Endodermal cell (in vitro differentiated cells): ENCODE measurements at regions not wholly inside any gene's neighbourhood (a gene's known extent, or its start where the extent isn't known, plus 50 kb on each side); places are given as distances from the start of the nearest gene placed in this dataset.

ENCODE experiments used
- DNase-seq: peaks from one replicate; pipeline ENCODE4 v3.0.0-alpha.2; 2017
- H3K27ac ChIP-seq: 2 replicates; pipeline ENCODE4 v1.5.1; 2013; ENCODE audit warnings: mild to moderate bottlenecking, low read depth, low read length, moderate library complexity
- H3K27me3 ChIP-seq: 2 replicates; pipeline ENCODE4 v1.6.1; 2013; ENCODE audit warnings: mild to moderate bottlenecking, low read length, moderate library complexity; ENCODE audit not compliant: insufficient read depth, control insufficient read depth, poor library complexity, severe bottlenecking
- H3K36me3 ChIP-seq: 2 replicates; pipeline ENCODE4 v1.7.0; 2013; ENCODE audit warnings: mild to moderate bottlenecking, low read length, moderate library complexity; ENCODE audit not compliant: control insufficient read depth, insufficient read depth
- H3K4me1 ChIP-seq: one replicate; pipeline ENCODE4 v1.7.0; 2013; ENCODE audit warnings: low read length; ENCODE audit not compliant: control insufficient read depth, insufficient read depth
- H3K4me3 ChIP-seq: 2 replicates; pipeline ENCODE4 v1.5.1; 2013; ENCODE audit warnings: mild to moderate bottlenecking, low read length, moderate library complexity
- H3K9ac ChIP-seq: 2 replicates; pipeline ENCODE4 v1.6.1; 2013; ENCODE audit warnings: mild to moderate bottlenecking, low read length, moderate library complexity; ENCODE audit not compliant: poor library complexity, severe bottlenecking; ENCODE audit errors: extremely low read depth
- H3K9me3 ChIP-seq: 2 replicates; pipeline ENCODE4 v1.6.1; 2013; ENCODE audit warnings: mild to moderate bottlenecking, low read length, moderate library complexity; ENCODE audit not compliant: control insufficient read depth
- H3K27ac Mint-ChIP-seq: 2 replicates; pipeline ENCODE4 v1.8.0; 2020; ENCODE audit warnings: mixed read lengths
- H3K27me3 Mint-ChIP-seq: 2 replicates; pipeline ENCODE4 v1.8.0; 2021; ENCODE audit warnings: mild to moderate bottlenecking, mixed read lengths; ENCODE audit not compliant: insufficient read depth
- H3K36me3 Mint-ChIP-seq: 2 replicates; pipeline ENCODE4 v1.8.0; 2020; ENCODE audit warnings: low read depth, mixed read lengths
- H3K4me1 Mint-ChIP-seq: 2 replicates; pipeline ENCODE4 v1.8.0; 2020; ENCODE audit warnings: mixed read lengths
- H3K4me3 Mint-ChIP-seq: 2 replicates; pipeline ENCODE4 v1.8.0; 2020; ENCODE audit warnings: mild to moderate bottlenecking, moderate library complexity, mixed read lengths
- H3K9me3 Mint-ChIP-seq: 2 replicates; pipeline ENCODE4 v1.8.0; 2020; ENCODE audit warnings: mild to moderate bottlenecking, mixed read lengths
- WGBS, 2 experiments: methylation state at CpG; one replicate each; pipeline versions ENCODE4 v1.1.5 to v1.1.7; 2013; ENCODE audit warnings: missing lambda C conversion rate in 2 of 2, mixed read lengths in 1 of 2; ENCODE audit not compliant: insufficient coverage in 1 of 2, insufficient read length in 1 of 2; 5-methylcytosine and 5-hydroxymethylcytosine counted together
- TF ChIP-seq, protein P1 (sequence below): fragments of 200-600 bp; sonication (generic); conservative IDR thresholded peaks from 2 replicates; pipeline ENCODE4 v1.5.0; 2021; ENCODE audit warnings: antibody characterized with exemption, mild to moderate bottlenecking

DNA sequence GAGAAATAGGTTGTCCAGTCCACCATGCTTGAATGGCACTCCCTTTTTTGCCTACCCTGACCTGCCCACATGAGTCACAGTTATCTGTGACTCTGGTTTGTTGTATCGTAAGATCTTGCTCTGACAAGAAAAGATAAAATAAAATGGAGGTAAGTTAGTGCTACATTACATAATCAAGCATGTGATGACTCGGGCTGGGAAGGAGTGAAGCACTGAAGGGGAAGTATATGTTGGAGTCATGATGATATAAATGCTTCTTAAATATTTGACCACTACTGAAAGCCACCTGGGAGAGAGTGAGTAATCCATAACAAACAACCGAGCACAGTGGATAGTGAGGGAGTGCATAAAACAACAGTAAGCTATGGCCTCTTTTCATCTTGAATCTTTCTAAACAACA is 124.4 kb downstream of the SHOX2 start:
- Mint-ChIP-seq H3K4me1 (no peaks in the 10 kb centered on the region), H3K9me3 (no peaks in the 10 kb centered on the region), H3K36me3 (no peaks in the 10 kb centered on the region), H3K4me3 (no peak overlapping the region), H3K27me3 (no peaks in the 10 kb centered on the region), H3K27ac (no peak overlapping the region)
- H3K4me3 ChIP-seq = no peak overlapping the region
- DNase-seq = no peak
- no peak overlapping the region for H3K27ac ChIP-seq
- no peaks in the 10 kb centered on the region for H3K36me3 ChIP-seq
- no peak overlapping the region for H3K9ac ChIP-seq
- TF ChIP-seq, protein P1, sequence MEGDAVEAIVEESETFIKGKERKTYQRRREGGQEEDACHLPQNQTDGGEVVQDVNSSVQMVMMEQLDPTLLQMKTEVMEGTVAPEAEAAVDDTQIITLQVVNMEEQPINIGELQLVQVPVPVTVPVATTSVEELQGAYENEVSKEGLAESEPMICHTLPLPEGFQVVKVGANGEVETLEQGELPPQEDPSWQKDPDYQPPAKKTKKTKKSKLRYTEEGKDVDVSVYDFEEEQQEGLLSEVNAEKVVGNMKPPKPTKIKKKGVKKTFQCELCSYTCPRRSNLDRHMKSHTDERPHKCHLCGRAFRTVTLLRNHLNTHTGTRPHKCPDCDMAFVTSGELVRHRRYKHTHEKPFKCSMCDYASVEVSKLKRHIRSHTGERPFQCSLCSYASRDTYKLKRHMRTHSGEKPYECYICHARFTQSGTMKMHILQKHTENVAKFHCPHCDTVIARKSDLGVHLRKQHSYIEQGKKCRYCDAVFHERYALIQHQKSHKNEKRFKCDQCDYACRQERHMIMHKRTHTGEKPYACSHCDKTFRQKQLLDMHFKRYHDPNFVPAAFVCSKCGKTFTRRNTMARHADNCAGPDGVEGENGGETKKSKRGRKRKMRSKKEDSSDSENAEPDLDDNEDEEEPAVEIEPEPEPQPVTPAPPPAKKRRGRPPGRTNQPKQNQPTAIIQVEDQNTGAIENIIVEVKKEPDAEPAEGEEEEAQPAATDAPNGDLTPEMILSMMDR = no peak
- peaks cover 4% of the 10 kb centered on the region for H3K4me1 ChIP-seq
- WGBS, 2 experiments = 85 to 86% methylated on average over 2 to 3 of the region's 3 CpGs
- H3K27me3 ChIP-seq = no peaks in the 10 kb centered on the region
- no peaks in the 10 kb centered on the region for H3K9me3 ChIP-seq

DNA sequence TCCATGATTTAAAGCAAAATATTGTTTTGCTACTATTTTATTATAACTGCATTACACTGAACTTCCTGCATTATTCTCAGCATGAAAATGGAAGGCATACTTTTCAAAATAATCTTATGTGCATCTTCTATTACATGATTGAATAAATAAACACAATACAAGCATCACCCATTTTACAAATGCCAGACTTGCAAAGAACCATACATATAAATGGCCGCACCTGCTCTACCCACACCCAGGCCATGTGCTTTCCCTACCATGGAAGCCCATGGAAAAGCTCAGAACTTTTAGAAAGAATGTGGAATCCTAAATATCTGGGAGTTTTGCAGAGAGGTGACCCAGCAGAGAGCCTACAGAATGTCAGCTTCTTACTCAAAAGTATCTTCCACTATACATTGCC is 127.2 kb downstream of the SHOX2 start:
- H3K9me3 ChIP-seq = no peaks in the 10 kb centered on the region
- no peaks in the 10 kb centered on the region for H3K27me3 ChIP-seq
- no peak overlapping the region for H3K9ac ChIP-seq
- no peaks in the 10 kb centered on the region for H3K9me3 Mint-ChIP-seq
- 88% methylated on average over 1 of the region's 1 CpG; no CpG with 5 or more reads in 1 of the 2 experiments for WGBS, 2 experiments
- H3K4me1 Mint-ChIP-seq = no peaks in the 10 kb centered on the region
- peaks cover 4% of the 10 kb centered on the region for H3K4me1 ChIP-seq
- no peak overlapping the region for H3K27ac Mint-ChIP-seq
- H3K36me3 Mint-ChIP-seq = no peaks in the 10 kb centered on the region
- no peak overlapping the region for H3K4me3 ChIP-seq
- H3K27ac ChIP-seq = no peak overlapping the region
- H3K36me3 ChIP-seq = no peaks in the 10 kb centered on the region
- no peak for DNase-seq
- no peak overlapping the region for H3K4me3 Mint-ChIP-seq
- H3K27me3 Mint-ChIP-seq = no peaks in the 10 kb centered on the region
- TF ChIP-seq, protein P1 = no peak

DNA sequence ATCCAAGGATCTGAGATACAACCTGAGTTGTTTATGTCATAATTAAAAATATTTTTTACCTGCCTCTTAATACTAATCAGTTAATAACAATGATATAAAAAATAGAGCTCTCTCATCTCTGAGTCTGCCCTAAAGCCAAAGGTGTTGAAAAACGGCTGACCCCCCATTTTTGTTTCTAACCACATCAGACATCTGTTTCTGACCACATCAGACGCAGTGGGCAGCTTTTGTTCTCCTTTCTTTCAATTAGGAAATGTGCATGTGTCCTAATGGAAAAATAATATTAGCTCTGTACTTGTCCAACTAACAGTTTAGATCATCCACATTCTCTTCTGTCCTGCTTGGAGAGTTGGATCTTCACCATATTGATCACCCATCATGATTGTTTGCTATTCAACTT is 144.6 kb downstream of the SHOX2 start:
- Mint-ChIP-seq H3K9me3 (no peaks in the 10 kb centered on the region), H3K27ac (no peak overlapping the region), H3K4me1 (peaks cover 5% of the 10 kb centered on the region), H3K36me3 (no peaks in the 10 kb centered on the region), H3K27me3 (peaks cover 5% of the 10 kb centered on the region), H3K4me3 (no peak overlapping the region)
- Histone ChIP-seq H3K9me3 (no peaks in the 10 kb centered on the region), H3K4me1 (no peaks in the 10 kb centered on the region), H3K36me3 (no peaks in the 10 kb centered on the region), H3K9ac (no peak overlapping the region), H3K27me3 (no peaks in the 10 kb centered on the region), H3K27ac (no peak overlapping the region), H3K4me3 (no peak overlapping the region)
- DNase-seq = no peak
- TF ChIP-seq, protein P1 = no peak
- WGBS, 2 experiments = 81 to 100% methylated on average over 1 to 2 of the region's 2 CpGs
